Loucy (cell line): ENCODE measurements at regions not wholly inside any gene's neighbourhood (a gene's known extent, or its start where the extent isn't known, plus 50 kb on each side); places are given as distances from the start of the nearest gene placed in this dataset.

Experiments used
- EZH2phosphoT487 ChIP-seq: fragments of 200-600 bp; IDR thresholded peaks from 2 replicates; pipeline ENCODE4 v1.6.1; 2018; ENCODE audit warnings: antibody characterized with exemption, mild to moderate bottlenecking, moderate library complexity, borderline replicate concordance
- TF ChIP-seq, protein P1 (sequence below): fragments of 200-600 bp; sonication (generic); conservative IDR thresholded peaks from 2 replicates; pipeline ENCODE4 v1.5.1; 2014; ENCODE audit warnings: mild to moderate bottlenecking, antibody characterized with exemption, low read length

DNA sequence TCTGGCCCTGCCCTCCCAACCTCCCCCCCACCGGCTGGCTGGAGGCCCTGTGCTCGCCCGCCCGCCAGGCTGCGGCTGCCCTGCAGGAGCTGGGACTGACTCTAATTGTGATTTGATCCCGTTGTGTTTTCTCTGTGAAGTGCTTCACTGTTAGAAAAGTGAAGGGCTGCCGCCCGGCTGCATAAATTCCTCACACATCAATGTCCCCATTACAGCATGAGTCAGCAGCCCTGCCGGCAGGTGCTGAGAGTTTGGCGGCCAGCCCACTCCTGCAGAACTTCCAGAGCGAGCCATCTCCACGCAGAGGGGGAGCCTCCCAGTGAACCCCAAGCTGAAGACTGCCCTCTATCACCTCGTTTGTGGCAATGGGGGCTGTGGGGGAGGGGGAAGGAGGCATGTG is 137.9 kb downstream of the DLL1 start:
- TF ChIP-seq, protein P1, sequence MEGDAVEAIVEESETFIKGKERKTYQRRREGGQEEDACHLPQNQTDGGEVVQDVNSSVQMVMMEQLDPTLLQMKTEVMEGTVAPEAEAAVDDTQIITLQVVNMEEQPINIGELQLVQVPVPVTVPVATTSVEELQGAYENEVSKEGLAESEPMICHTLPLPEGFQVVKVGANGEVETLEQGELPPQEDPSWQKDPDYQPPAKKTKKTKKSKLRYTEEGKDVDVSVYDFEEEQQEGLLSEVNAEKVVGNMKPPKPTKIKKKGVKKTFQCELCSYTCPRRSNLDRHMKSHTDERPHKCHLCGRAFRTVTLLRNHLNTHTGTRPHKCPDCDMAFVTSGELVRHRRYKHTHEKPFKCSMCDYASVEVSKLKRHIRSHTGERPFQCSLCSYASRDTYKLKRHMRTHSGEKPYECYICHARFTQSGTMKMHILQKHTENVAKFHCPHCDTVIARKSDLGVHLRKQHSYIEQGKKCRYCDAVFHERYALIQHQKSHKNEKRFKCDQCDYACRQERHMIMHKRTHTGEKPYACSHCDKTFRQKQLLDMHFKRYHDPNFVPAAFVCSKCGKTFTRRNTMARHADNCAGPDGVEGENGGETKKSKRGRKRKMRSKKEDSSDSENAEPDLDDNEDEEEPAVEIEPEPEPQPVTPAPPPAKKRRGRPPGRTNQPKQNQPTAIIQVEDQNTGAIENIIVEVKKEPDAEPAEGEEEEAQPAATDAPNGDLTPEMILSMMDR = no peak
- no peak for TF ChIP-seq EZH2phosphoT487
